ENCODE measurements at regions not wholly inside any gene's neighbourhood (a gene's known extent, or its start where the extent isn't known, plus 50 kb on each side); places are given as distances from the start of the nearest gene placed in this dataset.

DNA sequence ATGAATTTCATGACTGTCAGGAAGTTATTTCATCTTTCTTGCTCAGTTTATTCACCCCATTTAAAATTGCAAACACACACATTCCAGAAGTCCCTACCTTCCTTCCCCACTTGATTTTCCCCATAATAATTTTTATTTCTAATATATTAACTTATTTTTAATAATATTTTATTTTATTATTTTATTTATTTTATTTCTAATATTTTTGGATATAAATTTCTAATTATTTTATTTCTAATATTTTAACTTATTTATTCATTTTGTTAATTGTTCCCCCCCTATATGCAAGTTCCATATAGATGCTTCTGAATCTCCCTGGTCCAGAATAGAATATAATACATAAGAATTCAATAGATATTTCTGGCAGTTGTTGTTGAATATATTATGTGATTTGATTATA lies 293.7 kb upstream of the CPEB2 start:
- no peak for TF ChIP-seq POLR2A (IDR thresholded peaks at IDR 0.05)
- TF ChIP-seq, protein P1, sequence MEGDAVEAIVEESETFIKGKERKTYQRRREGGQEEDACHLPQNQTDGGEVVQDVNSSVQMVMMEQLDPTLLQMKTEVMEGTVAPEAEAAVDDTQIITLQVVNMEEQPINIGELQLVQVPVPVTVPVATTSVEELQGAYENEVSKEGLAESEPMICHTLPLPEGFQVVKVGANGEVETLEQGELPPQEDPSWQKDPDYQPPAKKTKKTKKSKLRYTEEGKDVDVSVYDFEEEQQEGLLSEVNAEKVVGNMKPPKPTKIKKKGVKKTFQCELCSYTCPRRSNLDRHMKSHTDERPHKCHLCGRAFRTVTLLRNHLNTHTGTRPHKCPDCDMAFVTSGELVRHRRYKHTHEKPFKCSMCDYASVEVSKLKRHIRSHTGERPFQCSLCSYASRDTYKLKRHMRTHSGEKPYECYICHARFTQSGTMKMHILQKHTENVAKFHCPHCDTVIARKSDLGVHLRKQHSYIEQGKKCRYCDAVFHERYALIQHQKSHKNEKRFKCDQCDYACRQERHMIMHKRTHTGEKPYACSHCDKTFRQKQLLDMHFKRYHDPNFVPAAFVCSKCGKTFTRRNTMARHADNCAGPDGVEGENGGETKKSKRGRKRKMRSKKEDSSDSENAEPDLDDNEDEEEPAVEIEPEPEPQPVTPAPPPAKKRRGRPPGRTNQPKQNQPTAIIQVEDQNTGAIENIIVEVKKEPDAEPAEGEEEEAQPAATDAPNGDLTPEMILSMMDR (IDR thresholded peaks at IDR 0.05): no peak

Data from adrenal gland (tissue), 5 donors.